ENCODE measurements at regions not wholly inside any gene's neighbourhood (a gene's known extent, or its start where the extent isn't known, plus 50 kb on each side); places are given as distances from the start of the nearest gene placed in this dataset.

DNA sequence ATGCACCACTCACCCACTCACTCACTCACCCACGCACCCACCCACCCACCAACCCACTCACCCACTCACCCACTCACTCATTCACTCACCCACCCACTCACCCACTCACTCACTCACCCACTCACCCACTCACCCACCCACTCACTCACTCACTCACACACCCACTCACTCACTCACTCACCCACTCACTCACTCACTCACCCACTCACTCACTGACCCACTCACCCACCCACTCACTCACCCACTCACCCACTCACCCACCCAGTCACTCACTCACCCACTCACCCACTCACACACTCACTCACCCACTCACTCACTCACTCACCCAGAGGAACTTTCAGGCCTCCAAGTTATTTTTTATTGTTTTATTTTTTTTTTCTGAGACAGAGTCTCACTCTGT is 93.1 kb upstream of the MKI67 start:
- TF ChIP-seq, protein P1, sequence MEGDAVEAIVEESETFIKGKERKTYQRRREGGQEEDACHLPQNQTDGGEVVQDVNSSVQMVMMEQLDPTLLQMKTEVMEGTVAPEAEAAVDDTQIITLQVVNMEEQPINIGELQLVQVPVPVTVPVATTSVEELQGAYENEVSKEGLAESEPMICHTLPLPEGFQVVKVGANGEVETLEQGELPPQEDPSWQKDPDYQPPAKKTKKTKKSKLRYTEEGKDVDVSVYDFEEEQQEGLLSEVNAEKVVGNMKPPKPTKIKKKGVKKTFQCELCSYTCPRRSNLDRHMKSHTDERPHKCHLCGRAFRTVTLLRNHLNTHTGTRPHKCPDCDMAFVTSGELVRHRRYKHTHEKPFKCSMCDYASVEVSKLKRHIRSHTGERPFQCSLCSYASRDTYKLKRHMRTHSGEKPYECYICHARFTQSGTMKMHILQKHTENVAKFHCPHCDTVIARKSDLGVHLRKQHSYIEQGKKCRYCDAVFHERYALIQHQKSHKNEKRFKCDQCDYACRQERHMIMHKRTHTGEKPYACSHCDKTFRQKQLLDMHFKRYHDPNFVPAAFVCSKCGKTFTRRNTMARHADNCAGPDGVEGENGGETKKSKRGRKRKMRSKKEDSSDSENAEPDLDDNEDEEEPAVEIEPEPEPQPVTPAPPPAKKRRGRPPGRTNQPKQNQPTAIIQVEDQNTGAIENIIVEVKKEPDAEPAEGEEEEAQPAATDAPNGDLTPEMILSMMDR (IDR thresholded peaks at IDR 0.05) = no peak
- TF ChIP-seq EZH2phosphoT487 (IDR thresholded peaks at IDR 0.05) (no peak), EZH2 (IDR thresholded peaks at IDR 0.05) (no peak)
